ENCODE measurements at regions not wholly inside any gene's neighbourhood (a gene's known extent, or its start where the extent isn't known, plus 50 kb on each side); places are given as distances from the start of the nearest gene placed in this dataset.

GRCh38 chr16:20153444-20153843 lies 79.8 kb upstream of the GPR139 start:
- no peak overlapping the region for H3K27ac ChIP-seq
- 86% methylated on average over 1 of the region's 1 CpG for WGBS, 2 donors
- DNase-seq = no peak
- TF ChIP-seq EP300 (IDR thresholded peaks at IDR 0.05) (no peak), CTCF (IDR thresholded peaks at IDR 0.05) (no peak), POLR2AphosphoS5 (IDR thresholded peaks at IDR 0.05) (no peak), POLR2A (IDR thresholded peaks at IDR 0.05) (no peak)
- ATAC-seq (ENCODE audit: low FRiP score in 2 of 2) = no peak
- H3K27me3 ChIP-seq = no peaks in the 10 kb centered on the region
- no peaks in the 10 kb centered on the region for H3K4me1 ChIP-seq
- peaks cover 0 to 6% (median 0%) of the 10 kb centered on the region in 4 donors for H3K9me3 ChIP-seq
- no peak overlapping the region for H3K4me3 ChIP-seq
- no peaks in the 10 kb centered on the region for H3K36me3 ChIP-seq

- 73 to 76% methylated on average over 5 of the region's 5 CpGs for WGBS, 2 donors
- Histone ChIP-seq H3K27ac (no peak overlapping the region), H3K36me3 (no peaks in the 10 kb centered on the region), H3K4me3 (no peak overlapping the region), H3K9me3 (no peaks in the 10 kb centered on the region), H3K4me1 (no peaks in the 10 kb centered on the region), H3K27me3 (no peaks in the 10 kb centered on the region)
- no peak for DNase-seq
- no peak for ATAC-seq (ENCODE audit: low FRiP score in 2 of 2)
- TF ChIP-seq POLR2AphosphoS5 (IDR thresholded peaks at IDR 0.05) (no peak), EP300 (IDR thresholded peaks at IDR 0.05) (no peak), CTCF (IDR thresholded peaks at IDR 0.05) (no peak), POLR2A (IDR thresholded peaks at IDR 0.05) (no peak)
Observed at GRCh38 chr16:20147091-20147490, 73.4 kb upstream of the GPR139 start.

GRCh38 chr16:20141956-20142355 lies 68.3 kb upstream of the GPR139 start:
- 72 to 79% methylated on average over 7 of the region's 7 CpGs for WGBS, 2 donors
- Histone ChIP-seq H3K9me3 (no peaks in the 10 kb centered on the region), H3K4me1 (no peaks in the 10 kb centered on the region), H3K27me3 (no peaks in the 10 kb centered on the region), H3K36me3 (no peaks in the 10 kb centered on the region), H3K4me3 (no peak overlapping the region), H3K27ac (no peak overlapping the region)
- TF ChIP-seq CTCF (IDR thresholded peaks at IDR 0.05) (no peak), EP300 (IDR thresholded peaks at IDR 0.05) (no peak), POLR2A (IDR thresholded peaks at IDR 0.05) (no peak), POLR2AphosphoS5 (IDR thresholded peaks at IDR 0.05) (no peak)
- ATAC-seq (ENCODE audit: low FRiP score in 2 of 2) (peak in 1 of 2 donors; percentile 23), DNase-seq (no peak)

- H3K9me3 ChIP-seq = no peaks in the 10 kb centered on the region
- no peak for TF ChIP-seq POLR2A (IDR thresholded peaks at IDR 0.05)
- TF ChIP-seq CTCF (IDR thresholded peaks at IDR 0.05) = no peak
- no peak for TF ChIP-seq POLR2AphosphoS5 (IDR thresholded peaks at IDR 0.05)
- no peak for TF ChIP-seq EP300 (IDR thresholded peaks at IDR 0.05)
- no peaks in the 10 kb centered on the region for H3K4me1 ChIP-seq
- H3K27ac ChIP-seq = no peak overlapping the region
- no peaks in the 10 kb centered on the region for H3K36me3 ChIP-seq
- H3K4me3 ChIP-seq = no peak overlapping the region
- 72 to 73% methylated on average over 2 of the region's 2 CpGs for WGBS, 2 donors
- ATAC-seq (ENCODE audit: low FRiP score in 2 of 2) (no peak), DNase-seq (no peak)
- H3K27me3 ChIP-seq = no peaks in the 10 kb centered on the region
Observed at GRCh38 chr16:20137909-20138308, 64.2 kb upstream of the GPR139 start.

GRCh38 chr16:20137194-20137593 lies 63.5 kb upstream of the GPR139 start:
- Histone ChIP-seq H3K36me3 (no peaks in the 10 kb centered on the region), H3K27ac (no peak overlapping the region), H3K9me3 (no peaks in the 10 kb centered on the region), H3K27me3 (no peaks in the 10 kb centered on the region), H3K4me1 (no peaks in the 10 kb centered on the region), H3K4me3 (no peak overlapping the region)
- no peak for DNase-seq
- no peak for ATAC-seq (ENCODE audit: low FRiP score in 2 of 2)
- 72 to 77% methylated on average over 5 of the region's 5 CpGs for WGBS, 2 donors
- TF ChIP-seq EP300 (IDR thresholded peaks at IDR 0.05) = no peak
- TF ChIP-seq POLR2A (IDR thresholded peaks at IDR 0.05) = no peak
- TF ChIP-seq POLR2AphosphoS5 (IDR thresholded peaks at IDR 0.05) = no peak
- no peak for TF ChIP-seq CTCF (IDR thresholded peaks at IDR 0.05)

Measured in upper lobe of left lung (tissue), 6 donors.